HCT116 (cell line): ENCODE measurements at regions not wholly inside any gene's neighbourhood (a gene's known extent, or its start where the extent isn't known, plus 50 kb on each side); places are given as distances from the start of the nearest gene placed in this dataset.

ENCODE experiments used
- CBX3 ChIP-seq: IDR thresholded peaks from 2 replicates; pipeline ENCODE4 v1.6.1; 2012; ENCODE audit warnings: low read depth
- CEBPB ChIP-seq: IDR thresholded peaks from 2 replicates; pipeline ENCODE4 v1.6.1; 2012; ENCODE audit warnings: low read depth
- CTCF ChIP-seq, 3 experiments: fragments of 200-600 bp in 1 of 3; sonication (generic) in 1 of 3; IDR thresholded peaks in 2 of 3; conservative IDR thresholded peaks in 1 of 3; 2 replicates each; pipeline ENCODE4 v1.5.1; 2012 to 2017; ENCODE audit warnings: low read depth in 2 of 3, low read length in 2 of 3, antibody characterized with exemption in 1 of 3, borderline replicate concordance in 1 of 3, control low read depth in 1 of 3, mild to moderate bottlenecking in 1 of 3, mixed read lengths in 1 of 3, mixed run types in 1 of 3, moderate library complexity in 1 of 3; ENCODE audit not compliant: insufficient read depth in 1 of 3
- EZH2 ChIP-seq: fragments of 200-600 bp; sonication (generic); IDR thresholded peaks from 2 replicates; pipeline ENCODE4 v1.6.1; 2017; ENCODE audit warnings: antibody characterized with exemption, mixed run types
- MAX ChIP-seq: IDR thresholded peaks from 2 replicates; pipeline ENCODE4 v1.6.1; 2012
- POLR2A ChIP-seq: IDR thresholded peaks from 2 replicates; pipeline ENCODE4 v1.7.0; 2011; ENCODE audit warnings: borderline replicate concordance; ENCODE audit not compliant: insufficient read depth, insufficient read length; ENCODE audit errors: extremely low read depth
- POLR2AphosphoS5 ChIP-seq: IDR thresholded peaks from 2 replicates; pipeline ENCODE4 v1.6.1; 2011; ENCODE audit warnings: mild to moderate bottlenecking, low read depth, low read length, moderate library complexity
- REST ChIP-seq: IDR thresholded peaks from 2 replicates; pipeline ENCODE4 v1.6.1; 2012; ENCODE audit warnings: low read depth
- TCF7L2 ChIP-seq: IDR thresholded peaks from 2 replicates; pipeline ENCODE4 v1.7.0; 2011; ENCODE audit warnings: borderline replicate concordance, inconsistent platforms; ENCODE audit not compliant: insufficient read depth, insufficient read length; ENCODE audit errors: extremely low read depth
- YY1 ChIP-seq: IDR thresholded peaks from 2 replicates; pipeline ENCODE4 v1.6.1; 2011; ENCODE audit warnings: low read length, low read depth, moderate library complexity, mild to moderate bottlenecking; ENCODE audit not compliant: insufficient replicate concordance; ENCODE audit errors: extremely low read depth
- TF ChIP-seq, protein P1 (sequence below): IDR thresholded peaks from 2 replicates; pipeline ENCODE4 v1.6.1; 2012

- no peak for TF ChIP-seq CEBPB
- TF ChIP-seq CTCF (IDR thresholded peaks at IDR 0.05 in 2 of 3, conservative IDR thresholded peaks at IDR 0.05 in 1 of 3; ENCODE audit: borderline replicate concordance in 1 of 3, insufficient read depth in 1 of 3, low read depth in 2 of 3, low read length in 2 of 3) = no peak
- no peak for TF ChIP-seq TCF7L2
- TF ChIP-seq YY1 = no peak
- no peak for TF ChIP-seq CBX3
- TF ChIP-seq POLR2AphosphoS5 = no peak
- TF ChIP-seq MAX = no peak
- no peak for TF ChIP-seq REST
- TF ChIP-seq EZH2 = no peak
- TF ChIP-seq, protein P1, sequence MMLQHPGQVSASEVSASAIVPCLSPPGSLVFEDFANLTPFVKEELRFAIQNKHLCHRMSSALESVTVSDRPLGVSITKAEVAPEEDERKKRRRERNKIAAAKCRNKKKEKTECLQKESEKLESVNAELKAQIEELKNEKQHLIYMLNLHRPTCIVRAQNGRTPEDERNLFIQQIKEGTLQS = no peak
- no peak for TF ChIP-seq POLR2A
Measured at GRCh38 chr3:181844211-181844610, 132.5 kb downstream of the SOX2 start.
